ENCODE measurements at regions not wholly inside any gene's neighbourhood (a gene's known extent, or its start where the extent isn't known, plus 50 kb on each side); places are given as distances from the start of the nearest gene placed in this dataset.

GRCh38 chr12:116674643-116675183, 63.2 kb downstream of the SPRING1 start:
- no peak for DNase-seq
- H3K4me1 ChIP-seq: peaks cover 0 to 9% (median 3%) of the 10 kb centered on the region in 4 donors
- H3K36me3 ChIP-seq: no peaks in the 10 kb centered on the region
- H3K4me3 ChIP-seq: no peak overlapping the region
- no peak for TF ChIP-seq CTCF (IDR thresholded peaks at IDR 0.05)
- TF ChIP-seq POLR2A (IDR thresholded peaks at IDR 0.05): no peak
- TF ChIP-seq POLR2AphosphoS5 (IDR thresholded peaks at IDR 0.05): no peak
- no peak for TF ChIP-seq EP300 (IDR thresholded peaks at IDR 0.05; ENCODE audit: low read depth)
- intact Hi-C loops (cut with DNase I; ENCODE audit: low total_unique reads): no loop called here
- no peak overlapping the region for H3K27ac ChIP-seq
- H3K27me3 ChIP-seq: no peaks in the 10 kb centered on the region
- WGBS, 2 donors (ENCODE audit: low coverage in 1 of 2): 76 to 83% methylated on average over 3 to 5 of the region's 5 CpGs
- H3K9me3 ChIP-seq: no peaks in the 10 kb centered on the region
- in situ Hi-C loops (cut with MboI; ENCODE audit: low pct_ligation_motif_present in 1 of 4, low pct_unique_long_range_greater_than_20kb in 1 of 4, low sequenced_read_pairs in 3 of 4): no loop called here

GRCh38 chr12:116673681-116674111, 64.2 kb downstream of the SPRING1 start:
- in situ Hi-C loops (cut with MboI; ENCODE audit: low pct_ligation_motif_present in 1 of 4, low pct_unique_long_range_greater_than_20kb in 1 of 4, low sequenced_read_pairs in 3 of 4) (no loop called here), intact Hi-C loops (cut with DNase I; ENCODE audit: low total_unique reads) (no loop called here)
- TF ChIP-seq EP300 (IDR thresholded peaks at IDR 0.05; ENCODE audit: low read depth) (no peak), POLR2AphosphoS5 (IDR thresholded peaks at IDR 0.05) (no peak), CTCF (IDR thresholded peaks at IDR 0.05) (no peak), POLR2A (IDR thresholded peaks at IDR 0.05) (no peak)
- Histone ChIP-seq H3K9me3 (no peaks in the 10 kb centered on the region), H3K27me3 (no peaks in the 10 kb centered on the region), H3K4me3 (no peak overlapping the region), H3K36me3 (no peaks in the 10 kb centered on the region), H3K27ac (no peak overlapping the region), H3K4me1 (peaks cover 0 to 9% (median 3%) of the 10 kb centered on the region in 4 donors)
- WGBS, 2 donors (ENCODE audit: low coverage in 1 of 2): 47 to 57% methylated on average over 5 to 8 of the region's 8 CpGs
- no peak for DNase-seq

GRCh38 chr12:116672842-116673516, 64.9 kb downstream of the SPRING1 start:
- no peak overlapping the region for H3K27ac ChIP-seq
- H3K36me3 ChIP-seq: no peaks in the 10 kb centered on the region
- in situ Hi-C loops (cut with MboI; ENCODE audit: low pct_ligation_motif_present in 1 of 4, low pct_unique_long_range_greater_than_20kb in 1 of 4, low sequenced_read_pairs in 3 of 4) (no loop called here), intact Hi-C loops (cut with DNase I; ENCODE audit: low total_unique reads) (no loop called here)
- H3K4me1 ChIP-seq: peaks cover 0 to 9% (median 3%) of the 10 kb centered on the region in 4 donors
- DNase-seq: no peak
- TF ChIP-seq POLR2A (IDR thresholded peaks at IDR 0.05): no peak
- TF ChIP-seq CTCF (IDR thresholded peaks at IDR 0.05): no peak
- no peak for TF ChIP-seq POLR2AphosphoS5 (IDR thresholded peaks at IDR 0.05)
- TF ChIP-seq EP300 (IDR thresholded peaks at IDR 0.05; ENCODE audit: low read depth): no peak
- no peaks in the 10 kb centered on the region for H3K9me3 ChIP-seq
- no peak overlapping the region for H3K4me3 ChIP-seq
- H3K27me3 ChIP-seq: no peaks in the 10 kb centered on the region
- 58 to 62% methylated on average over 5 to 6 of the region's 6 CpGs for WGBS, 2 donors (ENCODE audit: low coverage in 1 of 2)

GRCh38 chr12:116672010-116672409, 65.9 kb downstream of the SPRING1 start:
- WGBS, 2 donors (ENCODE audit: low coverage in 1 of 2): 86 to 90% methylated on average over 7 of the region's 7 CpGs
- in situ Hi-C loops (cut with MboI; ENCODE audit: low pct_ligation_motif_present in 1 of 4, low pct_unique_long_range_greater_than_20kb in 1 of 4, low sequenced_read_pairs in 3 of 4): no loop called here
- H3K4me3 ChIP-seq: no peak overlapping the region

More at GRCh38 chr12:116672010-116672409, 65.9 kb downstream of the SPRING1 start:
- Histone ChIP-seq H3K9me3 (no peaks in the 10 kb centered on the region), H3K36me3 (no peaks in the 10 kb centered on the region), H3K4me1 (peaks cover 0 to 9% (median 3%) of the 10 kb centered on the region in 4 donors), H3K27me3 (no peaks in the 10 kb centered on the region), H3K27ac (no peak overlapping the region)
- TF ChIP-seq CTCF (IDR thresholded peaks at IDR 0.05) (no peak), POLR2A (IDR thresholded peaks at IDR 0.05) (no peak), EP300 (IDR thresholded peaks at IDR 0.05; ENCODE audit: low read depth) (no peak), POLR2AphosphoS5 (IDR thresholded peaks at IDR 0.05) (no peak)
- no peak for DNase-seq
- intact Hi-C loops (cut with DNase I; ENCODE audit: low total_unique reads): no loop called here
